Neural cell (in vitro differentiated cells): ENCODE measurements at regions not wholly inside any gene's neighbourhood (a gene's known extent, or its start where the extent isn't known, plus 50 kb on each side); places are given as distances from the start of the nearest gene placed in this dataset.
"Not testable (repeated sequence)": the region's sequence is repeated elsewhere in the genome, so short reads cannot be mapped to it uniquely, and the experiment has no call there.

ENCODE experiments used
- H2AFZ ChIP-seq: fragments of 200-600, 300-800 bp; sonication (generic), shearing (Covaris generic); 2 replicates; pipeline ENCODE4 v1.6.0; 2014; ENCODE audit warnings: low read depth, mild to moderate bottlenecking, antibody characterized with exemption, low read length, moderate library complexity
- H3F3A ChIP-seq: fragments of 200-600 bp; shearing (Covaris generic); 2 replicates; pipeline ENCODE4 v1.6.1; 2016; ENCODE audit warnings: mild to moderate bottlenecking, moderate library complexity, mixed read lengths, antibody characterized with exemption, low read length; ENCODE audit not compliant: insufficient read depth, poor library complexity, severe bottlenecking
- H3K27ac ChIP-seq: fragments of 200-600, 300-800 bp; sonication (generic), shearing (Covaris generic); 2 replicates; pipeline ENCODE4 v1.5.1; 2014; ENCODE audit warnings: mild to moderate bottlenecking, low read length, moderate library complexity
- H3K27me3 ChIP-seq: fragments of 300-800, 200-600 bp; sonication (generic), shearing (Covaris generic); 2 replicates; pipeline ENCODE4 v1.6.0; 2014; ENCODE audit warnings: mild to moderate bottlenecking, low read depth, low read length, moderate library complexity; ENCODE audit not compliant: insufficient read depth
- H3K36me3 ChIP-seq: fragments of 300-800, 200-600 bp; sonication (generic), shearing (Covaris generic); 2 replicates; pipeline ENCODE4 v1.5.1; 2014; ENCODE audit warnings: mild to moderate bottlenecking, antibody characterized with exemption, low read length, moderate library complexity; ENCODE audit not compliant: insufficient read depth
- H3K4me2 ChIP-seq: fragments of 300-800, 200-600 bp; sonication (generic), shearing (Covaris generic); 2 replicates; pipeline ENCODE4 v1.6.0; 2014; ENCODE audit warnings: mild to moderate bottlenecking, low read length
- H3K4me3 ChIP-seq: fragments of 300-800, 200-600 bp; sonication (generic), shearing (Covaris generic); 2 replicates; pipeline ENCODE4 v1.5.1; 2014; ENCODE audit warnings: mild to moderate bottlenecking, low read length, moderate library complexity
- H3K79me2 ChIP-seq: fragments of 200-600 bp; shearing (Covaris generic); replicated peaks from 2 replicates; pipeline ENCODE4 v1.6.0; 2014; ENCODE audit warnings: mild to moderate bottlenecking, low read length, moderate library complexity; ENCODE audit not compliant: insufficient read depth
- H3K9ac ChIP-seq: fragments of 300-800, 200-600 bp; sonication (generic), shearing (Covaris generic); 2 replicates; pipeline ENCODE4 v1.6.1; 2016; ENCODE audit warnings: mild to moderate bottlenecking, low read length, mixed read lengths
- H3K9me2 ChIP-seq: fragments of 200-600 bp; shearing (Covaris generic); 2 replicates; pipeline ENCODE4 v1.6.1; 2016; ENCODE audit warnings: mild to moderate bottlenecking, low read length, mixed read lengths; ENCODE audit not compliant: insufficient read depth
- H3K9me3 ChIP-seq: fragments of 200-600, 300-800 bp; sonication (generic), shearing (Covaris generic); 2 replicates; pipeline ENCODE4 v1.6.1; 2016; ENCODE audit warnings: mild to moderate bottlenecking, mixed run types, low read length, moderate library complexity, mixed read lengths
- H4K20me1 ChIP-seq: fragments of 200-600 bp; shearing (Covaris generic); 2 replicates; pipeline ENCODE4 v1.6.1; 2016; ENCODE audit warnings: mild to moderate bottlenecking, mixed run types; ENCODE audit not compliant: insufficient read depth
- CTCF ChIP-seq: fragments of 450-650 bp; IDR thresholded peaks from 2 replicates; pipeline ENCODE4 v1.5.1; 2014; ENCODE audit warnings: antibody characterized with exemption, mild to moderate bottlenecking, moderate library complexity; ENCODE audit not compliant: poor library complexity, severe bottlenecking
- EP300 ChIP-seq: fragments of 450-650 bp; conservative IDR thresholded peaks from 2 replicates; pipeline ENCODE4 v1.6.1; 2014; ENCODE audit warnings: antibody characterized with exemption, mild to moderate bottlenecking, moderate library complexity; ENCODE audit not compliant: poor library complexity, severe bottlenecking
- EZH2 ChIP-seq: fragments of 200-600, 300-800 bp; shearing (Covaris generic), sonication (generic); IDR thresholded peaks from 2 replicates; pipeline ENCODE4 v1.6.1; 2014; ENCODE audit warnings: antibody characterized with exemption, low read length, borderline replicate concordance, mild to moderate bottlenecking; ENCODE audit not compliant: insufficient read depth, poor library complexity, severe bottlenecking
- MXI1 ChIP-seq: fragments of 450-650 bp; conservative IDR thresholded peaks from 2 replicates; pipeline ENCODE4 v1.6.1; 2014; ENCODE audit warnings: antibody characterized with exemption, mild to moderate bottlenecking; ENCODE audit not compliant: poor library complexity, severe bottlenecking
- RAD21 ChIP-seq: fragments of 450-650 bp; conservative IDR thresholded peaks from 2 replicates; pipeline ENCODE4 v1.6.1; 2014; ENCODE audit warnings: antibody characterized with exemption, mild to moderate bottlenecking, moderate library complexity
- REST ChIP-seq: IDR thresholded peaks from 2 replicates; pipeline ENCODE4 v1.6.1; 2012; ENCODE audit warnings: borderline replicate concordance
- SMC3 ChIP-seq: fragments of 450-650 bp; conservative IDR thresholded peaks from 2 replicates; pipeline ENCODE4 v1.6.1; 2014; ENCODE audit warnings: antibody characterized with exemption, mild to moderate bottlenecking, moderate library complexity; ENCODE audit not compliant: poor library complexity
- TAF1 ChIP-seq: IDR thresholded peaks from 2 replicates; pipeline ENCODE4 v1.6.1; 2012; ENCODE audit warnings: low read depth

- H3K9ac ChIP-seq = no peak overlapping the region
- no peaks in the 10 kb centered on the region for H3K27me3 ChIP-seq
- no peaks in the 10 kb centered on the region for H3F3A ChIP-seq
- TF ChIP-seq EZH2 (no peak), SMC3 (no peak), EP300 (no peak), CTCF (no peak), RAD21 (no peak), MXI1 (no peak), REST (no peak), TAF1 (no peak)
- H3K36me3 ChIP-seq = no peaks in the 10 kb centered on the region
- no peak overlapping the region for H3K4me2 ChIP-seq
- no peaks in the 10 kb centered on the region for H3K79me2 ChIP-seq
- no peaks in the 10 kb centered on the region for H3K9me3 ChIP-seq
- no peak overlapping the region for H3K27ac ChIP-seq
- no peaks in the 10 kb centered on the region for H4K20me1 ChIP-seq
- no peak overlapping the region for H2AFZ ChIP-seq
- no peak overlapping the region for H3K4me3 ChIP-seq
- no peaks in the 10 kb centered on the region for H3K9me2 ChIP-seq
These were observed 94.9 kb upstream of the EEPD1 start for GRCh38 chr7:36058020-36058592.

GRCh38 chr7:36060388-36060787, 92.7 kb upstream of the EEPD1 start:
- H3K27ac ChIP-seq, H3K4me2 ChIP-seq, H3F3A ChIP-seq, H4K20me1 ChIP-seq, H3K9me3 ChIP-seq, H2AFZ ChIP-seq, H3K9me2 ChIP-seq, H3K36me3 ChIP-seq, H3K9ac ChIP-seq, H3K79me2 ChIP-seq, H3K4me3 ChIP-seq, H3K27me3 ChIP-seq: not testable (repeated sequence)

GRCh38 chr7:36062154-36062815, 90.8 kb upstream of the EEPD1 start:
- Histone ChIP-seq H3K27ac (no peak overlapping the region), H3K79me2 (no peaks in the 10 kb centered on the region), H3K9ac (no peak overlapping the region), H3K4me2 (no peak overlapping the region), H2AFZ (no peak overlapping the region), H3K27me3 (no peaks in the 10 kb centered on the region), H3K9me2 (no peaks in the 10 kb centered on the region), H3F3A (no peaks in the 10 kb centered on the region), H3K9me3 (no peaks in the 10 kb centered on the region), H3K36me3 (no peaks in the 10 kb centered on the region), H3K4me3 (no peak overlapping the region), H4K20me1 (no peaks in the 10 kb centered on the region)
- TF ChIP-seq REST (no peak), MXI1 (no peak), EZH2 (no peak), RAD21 (no peak), SMC3 (no peak), TAF1 (no peak), EP300 (no peak), CTCF (no peak)
